Neuronal stem cell (in vitro differentiated cells): ENCODE measurements at regions not wholly inside any gene's neighbourhood (a gene's known extent, or its start where the extent isn't known, plus 50 kb on each side); places are given as distances from the start of the nearest gene placed in this dataset.

ENCODE experiments used
- DNase-seq: peaks from one replicate; pipeline ENCODE4 v3.0.0-alpha.2; 2013; ENCODE audit warnings: low spot score
- H2AFZ ChIP-seq: one replicate; pipeline ENCODE4 v1.6.1; 2013; ENCODE audit warnings: mild to moderate bottlenecking, low read length, inconsistent platforms
- H2AK5ac ChIP-seq: 2 replicates; pipeline ENCODE4 v1.6.1; 2013; ENCODE audit warnings: low read depth, mild to moderate bottlenecking, inconsistent platforms, low read length, moderate library complexity, mixed read lengths
- H2BK120ac ChIP-seq: 2 replicates; pipeline ENCODE4 v1.6.1; 2013; ENCODE audit warnings: low read depth, mild to moderate bottlenecking, inconsistent platforms, low read length, moderate library complexity, mixed read lengths
- H2BK12ac ChIP-seq: one replicate; pipeline ENCODE4 v1.6.1; 2013; ENCODE audit warnings: low read length, inconsistent platforms
- H2BK15ac ChIP-seq: 2 replicates; pipeline ENCODE4 v1.6.1; 2013; ENCODE audit warnings: mild to moderate bottlenecking, low read length, inconsistent platforms, mixed read lengths
- H2BK5ac ChIP-seq: one replicate; pipeline ENCODE4 v1.6.1; 2013; ENCODE audit warnings: inconsistent platforms, mild to moderate bottlenecking, low read length, moderate library complexity
- H3K14ac ChIP-seq: one replicate; pipeline ENCODE4 v1.6.1; 2013; ENCODE audit warnings: low read length, inconsistent platforms
- H3K18ac ChIP-seq: 2 replicates; pipeline ENCODE4 v1.6.1; 2013; ENCODE audit warnings: low read length, inconsistent platforms
- H3K23ac ChIP-seq: 2 replicates; pipeline ENCODE4 v1.6.1; 2013; ENCODE audit warnings: low read depth, mild to moderate bottlenecking, mixed read lengths, low read length, inconsistent platforms; ENCODE audit not compliant: poor library complexity
- H3K27ac ChIP-seq: replicated peaks from 3 replicates; pipeline ENCODE4 v1.5.1; 2013; ENCODE audit warnings: low read length, inconsistent platforms
- H3K27me3 ChIP-seq, 3 experiments: 2 replicates each; pipeline ENCODE4 v1.6.1; 2013; ENCODE audit warnings: low read length in 3 of 3, mild to moderate bottlenecking in 2 of 3, inconsistent platforms in 1 of 3, low read depth in 1 of 3, mixed read lengths in 1 of 3, moderate library complexity in 1 of 3; ENCODE audit not compliant: control insufficient read depth in 3 of 3, insufficient read depth in 3 of 3
- H3K36me3 ChIP-seq, 2 donors: replicated peaks in 1 of 2; 2 replicates each; pipeline ENCODE4 v1.6.1; 2013; ENCODE audit warnings: low read length in 2 of 2; ENCODE audit not compliant: control insufficient read depth in 2 of 2, insufficient read depth in 2 of 2
- H3K4ac ChIP-seq: 2 replicates; pipeline ENCODE4 v1.6.1; 2013; ENCODE audit warnings: inconsistent platforms, mild to moderate bottlenecking, low read length, moderate library complexity
- H3K4me1 ChIP-seq, 2 donors: 1 replicate in 1 of 2; 2 replicates in 1 of 2; pipeline ENCODE4 v1.6.1; 2013; ENCODE audit warnings: low read length in 2 of 2, low read depth in 1 of 2; ENCODE audit not compliant: control insufficient read depth in 2 of 2, insufficient read depth in 1 of 2
- H3K4me2 ChIP-seq: one replicate; pipeline ENCODE4 v1.6.1; 2013; ENCODE audit warnings: mild to moderate bottlenecking, low read length, inconsistent platforms; ENCODE audit not compliant: insufficient read depth, poor library complexity, severe bottlenecking
- H3K4me3 ChIP-seq, 2 donors: 2 replicates each; pipeline ENCODE4 v1.5.1; 2013; ENCODE audit warnings: low read length in 2 of 2, mild to moderate bottlenecking in 2 of 2, inconsistent platforms in 1 of 2, moderate library complexity in 1 of 2
- H3K79me1 ChIP-seq: one replicate; pipeline ENCODE4 v1.6.1; 2013; ENCODE audit warnings: low read depth, mild to moderate bottlenecking, inconsistent platforms, low read length, moderate library complexity
- H3K9ac ChIP-seq: one replicate; pipeline ENCODE4 v1.6.1; 2013; ENCODE audit warnings: mild to moderate bottlenecking, low read depth, low read length, inconsistent platforms; ENCODE audit not compliant: poor library complexity
- H3K9me3 ChIP-seq, 2 donors: replicated peaks in 1 of 2; 2 replicates each; pipeline versions ENCODE3 to v1.6.1; 2013; ENCODE audit warnings: low read length in 2 of 2, mild to moderate bottlenecking in 2 of 2, inconsistent platforms in 1 of 2, low read depth in 1 of 2, mixed read lengths in 1 of 2, moderate library complexity in 1 of 2; ENCODE audit not compliant: control insufficient read depth in 2 of 2, insufficient read depth in 1 of 2
- H4K8ac ChIP-seq: one replicate; pipeline ENCODE4 v1.6.1; 2013; ENCODE audit warnings: low read depth, mild to moderate bottlenecking, inconsistent platforms, low read length, moderate library complexity
- H4K91ac ChIP-seq: one replicate; pipeline ENCODE4 v1.6.1; 2013; ENCODE audit warnings: low read length, low read depth, mild to moderate bottlenecking, inconsistent platforms; ENCODE audit not compliant: poor library complexity
- WGBS, 2 donors: extraction: QIAGEN DNeasy Blood & Tissue Kit; methylation state at CpG; one replicate each; pipeline ENCODE4 v1.1.7; 2013; ENCODE audit warnings: missing lambda C conversion rate in 2 of 2, mixed read lengths in 1 of 2; ENCODE audit not compliant: insufficient read length in 2 of 2, insufficient replicate concordance in 1 of 2; ENCODE audit errors: extremely low coverage in 2 of 2; 5-methylcytosine and 5-hydroxymethylcytosine counted together

GRCh38 chr20:55394592-55394991 is 610.7 kb downstream of the CBLN4 start:
- H3K27me3 ChIP-seq: no peaks in the 10 kb centered on the region
- no peak overlapping the region for H3K14ac ChIP-seq
- no peak overlapping the region for H2AFZ ChIP-seq
- no CpG with 5 or more reads among the region's 2 CpGs for WGBS, 2 donors
- H3K4me1 ChIP-seq: no peaks in the 10 kb centered on the region
- H3K9ac ChIP-seq: no peak overlapping the region
- H3K4ac ChIP-seq: no peak overlapping the region
- no peak overlapping the region for H2BK5ac ChIP-seq
- no peak overlapping the region for H2BK120ac ChIP-seq
- H3K4me2 ChIP-seq: no peak overlapping the region
- H3K18ac ChIP-seq: no peak overlapping the region
- no peak overlapping the region for H4K91ac ChIP-seq
- H2BK12ac ChIP-seq: no peak overlapping the region
- no peak overlapping the region for H3K23ac ChIP-seq
- H3K36me3 ChIP-seq: no peaks in the 10 kb centered on the region
- DNase-seq: no peak
- H4K8ac ChIP-seq: no peak overlapping the region
- H3K4me3 ChIP-seq: no peak overlapping the region
- H2BK15ac ChIP-seq: no peak overlapping the region
- H3K27ac ChIP-seq: no peak overlapping the region
- no peak overlapping the region for H2AK5ac ChIP-seq
- no peaks in the 10 kb centered on the region for H3K9me3 ChIP-seq
- no peaks in the 10 kb centered on the region for H3K79me1 ChIP-seq

DNA sequence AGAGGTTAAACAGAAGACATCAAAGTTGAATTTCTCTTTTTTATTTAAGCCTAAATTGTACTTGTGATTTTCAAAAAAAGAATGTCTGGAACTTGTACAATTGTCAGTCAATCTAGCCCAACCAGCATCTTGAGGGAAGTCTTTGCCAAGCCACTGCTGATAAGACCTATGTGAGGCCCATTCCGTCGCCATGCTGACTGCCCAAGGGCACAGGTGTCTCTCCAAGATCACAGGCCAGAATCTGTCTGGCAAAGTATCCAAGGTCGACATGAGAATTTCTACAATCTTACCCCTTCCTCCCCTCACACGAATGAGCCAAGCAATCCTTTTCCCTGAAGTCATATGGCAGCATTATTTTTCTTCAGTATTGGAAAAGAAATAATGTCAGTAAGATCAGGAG is 614.5 kb downstream of the CBLN4 start:
- no peak overlapping the region for H3K18ac ChIP-seq
- no peaks in the 10 kb centered on the region for H3K79me1 ChIP-seq
- no peaks in the 10 kb centered on the region for H3K27me3 ChIP-seq
- H3K27ac ChIP-seq: no peak overlapping the region
- H2BK120ac ChIP-seq: no peak overlapping the region
- no peak overlapping the region for H3K4ac ChIP-seq
- no peak overlapping the region for H3K14ac ChIP-seq
- DNase-seq: no peak
- H3K23ac ChIP-seq: no peak overlapping the region
- H3K9ac ChIP-seq: no peak overlapping the region
- no peak overlapping the region for H3K4me3 ChIP-seq
- H3K4me1 ChIP-seq: no peaks in the 10 kb centered on the region
- no peaks in the 10 kb centered on the region for H3K36me3 ChIP-seq
- no peak overlapping the region for H2AFZ ChIP-seq
- no peak overlapping the region for H3K4me2 ChIP-seq
- no peak overlapping the region for H2BK5ac ChIP-seq
- WGBS, 2 donors: no CpG with 5 or more reads among the region's 4 CpGs
- no peak overlapping the region for H2BK12ac ChIP-seq
- H2AK5ac ChIP-seq: no peak overlapping the region
- no peak overlapping the region for H2BK15ac ChIP-seq
- no peaks in the 10 kb centered on the region for H3K9me3 ChIP-seq
- H4K8ac ChIP-seq: no peak overlapping the region
- no peak overlapping the region for H4K91ac ChIP-seq

GRCh38 chr20:55386686-55387085 is 618.6 kb downstream of the CBLN4 start:
- no peak overlapping the region for H3K4ac ChIP-seq
- H3K36me3 ChIP-seq: no peaks in the 10 kb centered on the region
- WGBS, 2 donors: no CpG with 5 or more reads among the region's 1 CpG
- H3K4me3 ChIP-seq: no peak overlapping the region
- H3K23ac ChIP-seq: no peak overlapping the region
- no peak overlapping the region for H3K27ac ChIP-seq
- peaks cover 1% of the 10 kb centered on the region for H3K79me1 ChIP-seq
- H2BK15ac ChIP-seq: no peak overlapping the region
- H2BK120ac ChIP-seq: no peak overlapping the region
- H3K9ac ChIP-seq: no peak overlapping the region
- H3K4me1 ChIP-seq: no peaks in the 10 kb centered on the region
- no peak overlapping the region for H2BK12ac ChIP-seq
- H2AK5ac ChIP-seq: no peak overlapping the region
- H2AFZ ChIP-seq: no peak overlapping the region
- H3K18ac ChIP-seq: no peak overlapping the region
- H3K27me3 ChIP-seq: no peaks in the 10 kb centered on the region
- H3K14ac ChIP-seq: no peak overlapping the region
- no peak overlapping the region for H4K91ac ChIP-seq
- DNase-seq: no peak
- no peak overlapping the region for H3K4me2 ChIP-seq
- H2BK5ac ChIP-seq: no peak overlapping the region
- H4K8ac ChIP-seq: no peak overlapping the region
- no peaks in the 10 kb centered on the region for H3K9me3 ChIP-seq

- no peaks in the 10 kb centered on the region for H3K9me3 ChIP-seq
- no peak overlapping the region for H2BK5ac ChIP-seq
- H2AK5ac ChIP-seq: no peak overlapping the region
- no peak overlapping the region for H3K23ac ChIP-seq
- no peak overlapping the region for H2BK120ac ChIP-seq
- H2BK15ac ChIP-seq: no peak overlapping the region
- no peaks in the 10 kb centered on the region for H3K36me3 ChIP-seq
- no peaks in the 10 kb centered on the region for H3K27me3 ChIP-seq
- H2BK12ac ChIP-seq: no peak overlapping the region
- no CpG with 5 or more reads among the region's 10 CpGs for WGBS, 2 donors
- peak overlapping the region in 1 of 2 donors; percentile 54 for H3K4me3 ChIP-seq
- no peak overlapping the region for H3K27ac ChIP-seq
- no peaks in the 10 kb centered on the region for H3K4me1 ChIP-seq
- H3K4ac ChIP-seq: no peak overlapping the region
- H4K91ac ChIP-seq: no peak overlapping the region
- no peak overlapping the region for H2AFZ ChIP-seq
- H3K18ac ChIP-seq: no peak overlapping the region
- no peaks in the 10 kb centered on the region for H3K79me1 ChIP-seq
- H3K9ac ChIP-seq: no peak overlapping the region
- no peak overlapping the region for H4K8ac ChIP-seq
- no peak for DNase-seq
- no peak overlapping the region for H3K14ac ChIP-seq
- no peak overlapping the region for H3K4me2 ChIP-seq
Observed at GRCh38 chr20:55375920-55376319, 629.4 kb downstream of the CBLN4 start.
